ENCODE measurements at regions not wholly inside any gene's neighbourhood (a gene's known extent, or its start where the extent isn't known, plus 50 kb on each side); places are given as distances from the start of the nearest gene placed in this dataset.

DNA sequence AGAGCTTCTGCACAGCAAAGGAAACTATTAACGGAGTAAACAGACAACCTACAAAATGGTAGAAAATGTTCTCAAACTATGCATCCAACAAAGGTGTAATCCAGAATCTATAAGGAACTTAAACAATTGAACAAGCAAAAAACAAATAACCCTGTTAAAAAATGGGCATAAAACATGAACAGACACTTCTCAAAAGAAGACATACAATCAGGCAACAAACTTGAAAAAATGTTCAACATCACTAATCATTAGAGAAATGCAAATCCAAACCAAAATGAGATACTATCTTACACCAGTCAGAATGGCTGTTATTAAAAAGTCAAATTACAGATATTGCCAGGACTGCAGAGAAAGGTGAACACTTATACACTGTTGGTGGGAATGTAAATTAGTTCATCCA is 309.6 kb upstream of the KLF3 start:
- Histone ChIP-seq H3K14ac (replicated peaks; ENCODE audit: low read depth, low read length) (no peak overlapping the region), H3K9me1 (ENCODE audit: insufficient read depth, low read length) (no peaks in the 10 kb centered on the region), H3K9me3 (ENCODE audit: control insufficient read depth, insufficient read depth, low read length) (no peaks in the 10 kb centered on the region), H3K9ac (ENCODE audit: low read depth, low read length) (no peak overlapping the region), H3K4me1 (ENCODE audit: control insufficient read depth, insufficient read depth, low read length) (no peaks in the 10 kb centered on the region), H3K27me3 (ENCODE audit: control insufficient read depth, insufficient read depth, low read length) (no peaks in the 10 kb centered on the region), H2BK15ac (ENCODE audit: low read depth, low read length) (no peak overlapping the region), H3K4me3 (ENCODE audit: insufficient read depth, low read depth, low read length) (no peak overlapping the region), H2BK120ac (ENCODE audit: low read depth, low read length) (no peak overlapping the region), H3K79me1 (ENCODE audit: low read depth in 1 of 2, low read length in 2 of 2) (no peaks in the 10 kb centered on the region), H2AK9ac (replicated peaks; ENCODE audit: low read depth, low read length, poor library complexity) (no peak overlapping the region), H3K36me3 (ENCODE audit: control insufficient read depth, insufficient read depth, low read length) (no peaks in the 10 kb centered on the region), H4K5ac (ENCODE audit: low read depth, low read length) (no peak overlapping the region), H2BK20ac (ENCODE audit: low read depth, low read length) (no peak overlapping the region), H4K91ac (ENCODE audit: insufficient read depth, low read depth, low read length) (no peak overlapping the region), H3K4ac (ENCODE audit: low read depth, low read length) (no peak overlapping the region), H3K18ac (ENCODE audit: low read depth, low read length) (no peak overlapping the region), H2AK5ac (ENCODE audit: low read depth, low read length) (no peak overlapping the region), H2BK5ac (ENCODE audit: low read depth, low read length, poor library complexity, severe bottlenecking) (no peak overlapping the region), H4K20me1 (ENCODE audit: insufficient read depth, low read length) (no peaks in the 10 kb centered on the region), H3K23ac (ENCODE audit: low read depth, low read length) (no peak overlapping the region), H3K56ac (ENCODE audit: extremely low read depth, insufficient read depth, low read length) (no peak overlapping the region), H2AFZ (replicated peaks; ENCODE audit: low read length, poor library complexity) (no peak overlapping the region), H3K4me2 (ENCODE audit: low read depth, low read length) (no peak overlapping the region), H4K8ac (ENCODE audit: low read depth in 2 of 2, low read length in 2 of 2) (no peak overlapping the region), H3K27ac (ENCODE audit: insufficient read depth, low read length) (no peak overlapping the region)
- intact Hi-C loops (cut with micrococcal nuclease) (no loop called here), dilution Hi-C loops (cut with HindIII; ENCODE audit: low sequenced_read_pairs, unreplicated experiment) (no loop called here), in situ Hi-C loops (cut with MboI; ENCODE audit: low sequenced_read_pairs) (no loop called here)
- ChIA-PET CTCF (no interaction called here), POLR2A (ENCODE audit: unreplicated experiment) (no interaction called here)
- WGBS, 2 experiments (ENCODE audit: extremely low coverage in 2 of 2, insufficient read length in 1 of 2) = no CpG with 5 or more reads among the region's 1 CpG
- no peak for ATAC-seq (ENCODE audit: low read depth)
- BruUV-seq (replicated peaks) = no TSS peak
- DNase-seq = no peak
- TF ChIP-seq, protein P1, sequence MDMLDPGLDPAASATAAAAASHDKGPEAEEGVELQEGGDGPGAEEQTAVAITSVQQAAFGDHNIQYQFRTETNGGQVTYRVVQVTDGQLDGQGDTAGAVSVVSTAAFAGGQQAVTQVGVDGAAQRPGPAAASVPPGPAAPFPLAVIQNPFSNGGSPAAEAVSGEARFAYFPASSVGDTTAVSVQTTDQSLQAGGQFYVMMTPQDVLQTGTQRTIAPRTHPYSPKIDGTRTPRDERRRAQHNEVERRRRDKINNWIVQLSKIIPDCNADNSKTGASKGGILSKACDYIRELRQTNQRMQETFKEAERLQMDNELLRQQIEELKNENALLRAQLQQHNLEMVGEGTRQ (IDR thresholded peaks at IDR 0.05; ENCODE audit: low read depth, low read length) = no peak
- no peak for TF ChIP-seq BHLHE40 (IDR thresholded peaks at IDR 0.05; ENCODE audit: low read depth, low read length)
- TF ChIP-seq MAZ (IDR thresholded peaks at IDR 0.05; ENCODE audit: borderline replicate concordance, low read depth, low read length) = no peak
- no peak for TF ChIP-seq MAFK (IDR thresholded peaks at IDR 0.05; ENCODE audit: low read depth, low read length)
- no peak for TF ChIP-seq FOS (IDR thresholded peaks at IDR 0.05; ENCODE audit: low read depth, low read length)
- no peak for TF ChIP-seq CEBPB (IDR thresholded peaks at IDR 0.05; ENCODE audit: low read depth, low read length)
- no peak for TF ChIP-seq POLR2A (IDR thresholded peaks at IDR 0.05; ENCODE audit: low read depth, low read length)
- TF ChIP-seq CHD1 (IDR thresholded peaks at IDR 0.05; ENCODE audit: low read depth, low read length) = no peak
- TF ChIP-seq, protein P2, sequence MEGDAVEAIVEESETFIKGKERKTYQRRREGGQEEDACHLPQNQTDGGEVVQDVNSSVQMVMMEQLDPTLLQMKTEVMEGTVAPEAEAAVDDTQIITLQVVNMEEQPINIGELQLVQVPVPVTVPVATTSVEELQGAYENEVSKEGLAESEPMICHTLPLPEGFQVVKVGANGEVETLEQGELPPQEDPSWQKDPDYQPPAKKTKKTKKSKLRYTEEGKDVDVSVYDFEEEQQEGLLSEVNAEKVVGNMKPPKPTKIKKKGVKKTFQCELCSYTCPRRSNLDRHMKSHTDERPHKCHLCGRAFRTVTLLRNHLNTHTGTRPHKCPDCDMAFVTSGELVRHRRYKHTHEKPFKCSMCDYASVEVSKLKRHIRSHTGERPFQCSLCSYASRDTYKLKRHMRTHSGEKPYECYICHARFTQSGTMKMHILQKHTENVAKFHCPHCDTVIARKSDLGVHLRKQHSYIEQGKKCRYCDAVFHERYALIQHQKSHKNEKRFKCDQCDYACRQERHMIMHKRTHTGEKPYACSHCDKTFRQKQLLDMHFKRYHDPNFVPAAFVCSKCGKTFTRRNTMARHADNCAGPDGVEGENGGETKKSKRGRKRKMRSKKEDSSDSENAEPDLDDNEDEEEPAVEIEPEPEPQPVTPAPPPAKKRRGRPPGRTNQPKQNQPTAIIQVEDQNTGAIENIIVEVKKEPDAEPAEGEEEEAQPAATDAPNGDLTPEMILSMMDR (conservative IDR thresholded peaks at IDR 0.05; ENCODE audit: low read depth, low read length) = no peak
- no peak for TF ChIP-seq RFX5 (IDR thresholded peaks at IDR 0.05; ENCODE audit: low read depth, low read length)
- TF ChIP-seq RAD21 (IDR thresholded peaks at IDR 0.05; ENCODE audit: low read length) = no peak
- TF ChIP-seq NFE2L2 (IDR thresholded peaks at IDR 0.05; ENCODE audit: low read depth, low read length) = no peak

Measured in IMR-90 (cell line).